ENCODE measurements at regions not wholly inside any gene's neighbourhood (a gene's known extent, or its start where the extent isn't known, plus 50 kb on each side); places are given as distances from the start of the nearest gene placed in this dataset.

DNA sequence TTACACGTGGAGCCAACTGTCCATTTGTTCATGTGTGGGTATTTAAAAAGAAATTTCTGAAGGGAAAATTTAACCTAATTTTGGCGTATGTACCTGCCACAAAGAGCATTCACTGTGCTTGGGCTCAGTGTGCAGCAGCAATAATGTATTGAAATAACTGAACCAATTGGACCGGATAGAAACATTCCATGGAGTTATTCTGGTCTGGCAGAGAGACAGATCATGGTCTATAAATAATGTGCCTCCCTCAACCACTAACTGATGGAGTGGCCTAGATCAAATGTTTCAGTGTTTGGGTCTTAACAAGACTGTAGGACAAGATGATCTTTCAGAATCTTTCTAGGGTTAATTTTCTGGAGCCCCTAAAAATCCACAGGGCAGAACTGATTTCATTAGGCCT lies 469.7 kb downstream of the PRELID2 start:
- DNase-seq (ENCODE audit: low read depth, low spot score) = no peak

DNA sequence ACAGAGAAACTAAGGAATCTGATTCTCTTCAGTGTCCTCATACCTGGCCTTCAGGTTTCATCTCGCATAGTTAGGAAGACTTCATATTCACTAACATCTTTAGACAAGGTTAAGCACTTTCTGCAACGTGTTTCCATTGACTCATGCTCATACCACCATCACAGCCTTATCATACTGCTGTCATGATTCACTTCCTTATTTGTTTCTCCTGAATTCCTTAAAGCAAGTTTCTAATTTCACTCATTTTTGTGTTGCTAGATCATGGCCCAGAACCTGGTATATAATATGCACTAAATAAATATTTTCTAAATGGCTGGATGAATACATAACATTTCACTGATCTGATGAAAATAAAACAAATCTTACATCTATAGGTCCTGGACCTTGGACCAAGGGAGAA lies 472.9 kb downstream of the PRELID2 start:
- DNase-seq (ENCODE audit: low read depth, low spot score) = no peak

DNA sequence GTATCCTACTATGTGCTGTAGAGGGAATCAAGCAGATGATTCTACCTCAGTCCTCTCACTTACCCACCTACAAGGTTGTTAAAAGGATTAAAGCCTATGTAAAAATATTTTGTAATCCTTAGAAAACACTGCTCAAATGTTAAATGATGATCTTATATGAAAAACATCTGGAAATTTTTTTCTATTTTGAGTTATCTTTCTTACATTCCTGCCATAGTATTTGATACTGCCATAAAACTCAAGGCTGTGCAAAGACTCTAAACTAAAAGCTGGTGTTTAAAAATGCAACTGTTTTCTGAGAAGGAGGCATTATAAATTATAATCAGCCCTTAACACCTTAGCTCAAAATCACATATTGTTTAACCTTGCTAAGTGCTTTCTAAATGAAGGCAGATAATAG lies 474.2 kb downstream of the PRELID2 start:
- DNase-seq (ENCODE audit: low read depth, low spot score) = no peak

DNA sequence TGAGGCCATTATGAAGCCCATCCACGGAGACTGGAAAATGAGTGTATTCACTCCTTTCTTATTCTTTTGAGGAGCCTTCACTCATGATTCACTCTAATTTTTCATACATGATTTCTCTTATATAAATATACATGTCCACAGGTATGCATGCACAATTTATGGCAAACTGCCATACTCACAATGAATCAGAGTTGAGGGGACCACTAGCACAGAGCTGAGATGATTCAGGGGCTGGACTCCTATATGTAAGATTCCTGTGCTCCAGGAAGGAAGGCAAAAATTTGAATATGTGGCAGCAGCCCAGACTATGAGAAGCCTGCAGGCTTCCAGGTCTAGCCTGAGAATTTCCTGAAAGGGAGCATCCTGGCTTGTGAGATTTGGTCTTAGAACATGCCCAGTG lies 484.6 kb downstream of the PRELID2 start:
- no peak for DNase-seq (ENCODE audit: low read depth, low spot score)

DNA sequence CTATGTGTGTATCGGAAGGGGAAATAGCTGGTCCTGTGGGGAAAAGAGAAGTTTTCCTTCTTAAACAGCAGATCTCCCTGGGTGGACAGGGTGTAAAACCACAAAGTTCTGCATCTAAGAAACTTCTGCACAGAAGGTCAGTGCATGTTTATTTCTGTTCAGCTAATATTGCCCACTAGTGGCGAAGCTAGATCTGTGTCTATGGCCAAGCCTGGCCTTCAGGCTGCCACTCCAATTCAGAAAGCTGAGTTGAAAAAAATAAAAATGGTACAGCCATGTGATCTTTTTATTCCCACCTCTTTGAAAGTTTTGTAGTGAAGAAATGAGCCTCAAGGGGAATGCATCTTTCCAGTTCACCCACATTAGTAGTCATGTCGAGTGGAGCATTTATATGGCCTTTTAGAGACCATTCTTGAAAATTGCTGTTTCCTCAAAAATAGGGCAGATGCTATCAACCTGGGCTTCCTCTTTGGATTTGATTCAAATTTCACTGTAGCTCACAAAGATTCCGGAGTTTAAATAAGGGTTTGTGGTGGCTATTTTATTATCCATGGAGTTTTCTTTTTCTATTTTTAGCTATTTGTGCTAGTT lies 488.0 kb downstream of the PRELID2 start:
- no peak for DNase-seq (ENCODE audit: low read depth, low spot score)

DNA sequence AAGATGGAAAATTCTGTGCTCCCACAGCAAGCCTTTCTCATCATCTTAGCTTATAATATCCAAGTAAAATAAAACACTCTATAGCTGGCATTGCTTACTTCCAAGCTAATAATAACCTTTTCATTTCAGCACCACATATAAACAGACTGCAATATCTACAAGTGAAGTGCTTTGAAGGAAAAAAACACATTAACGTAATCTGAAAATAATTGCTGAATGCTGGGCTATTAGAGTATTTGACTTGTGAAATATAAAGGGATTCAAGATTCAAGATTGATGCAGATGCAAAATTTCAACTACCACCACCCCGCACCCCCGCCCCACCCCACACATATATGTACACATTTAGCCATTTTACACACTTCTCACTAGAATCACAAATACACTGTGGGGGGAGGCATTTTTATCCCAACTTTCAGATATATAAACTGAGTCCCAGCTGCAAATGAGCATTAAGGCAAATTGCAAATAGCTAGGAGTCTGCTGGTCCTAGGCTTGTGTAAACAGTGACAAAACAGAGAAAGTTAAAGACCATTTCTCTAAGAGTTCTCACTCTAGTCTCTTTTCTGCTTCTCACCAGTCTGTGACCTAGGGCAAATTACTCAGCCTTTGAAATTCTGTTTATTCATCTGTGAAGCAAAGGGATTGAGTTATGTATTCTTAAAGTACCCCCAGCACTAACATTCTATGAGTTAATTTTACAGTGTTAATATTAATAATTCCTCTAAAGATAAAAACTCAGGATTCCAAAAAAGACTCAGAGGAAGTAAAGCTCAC lies 489.4 kb downstream of the PRELID2 start:
- no peak for DNase-seq (ENCODE audit: low read depth, low spot score)

DNA sequence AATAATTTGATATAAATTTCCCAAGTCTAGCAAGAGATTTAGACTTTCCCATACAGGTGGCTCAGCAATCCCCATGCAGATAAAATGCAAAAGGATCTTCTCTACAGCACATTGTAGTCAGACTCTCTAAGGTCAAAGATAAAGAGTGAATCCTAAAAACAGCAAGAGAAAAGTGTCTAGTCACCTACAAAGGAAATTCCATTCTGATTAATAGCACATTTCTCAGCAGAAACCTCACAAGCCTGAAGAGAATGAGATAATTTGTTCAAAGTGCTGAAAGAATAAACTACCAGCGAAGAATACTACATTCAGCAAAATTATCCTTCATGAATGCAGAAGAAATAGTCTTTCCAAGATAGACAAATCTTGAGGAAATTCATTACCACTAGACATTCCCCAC lies 493.3 kb downstream of the PRELID2 start:
- DNase-seq (ENCODE audit: low read depth, low spot score) = no peak

DNA sequence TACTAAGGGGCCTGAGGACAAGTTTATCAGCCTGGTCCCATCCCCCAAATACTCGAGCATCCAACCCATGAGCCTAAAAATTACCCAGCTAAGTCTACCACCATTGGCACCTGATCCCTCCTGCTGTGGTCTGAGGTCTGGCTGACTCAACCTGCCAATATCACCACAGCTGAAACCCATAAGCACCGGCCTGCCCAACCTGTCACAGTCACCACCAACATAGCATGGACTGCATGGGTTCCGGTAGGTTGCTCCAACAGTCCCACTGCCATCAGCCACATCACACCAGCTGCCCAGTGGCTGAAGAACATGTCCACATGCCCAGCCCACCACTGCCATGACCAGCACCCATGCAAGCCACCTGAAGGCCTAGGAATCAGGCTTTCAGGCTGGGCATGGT lies 495.0 kb downstream of the PRELID2 start:
- no peak for DNase-seq (ENCODE audit: low read depth, low spot score)

DNA sequence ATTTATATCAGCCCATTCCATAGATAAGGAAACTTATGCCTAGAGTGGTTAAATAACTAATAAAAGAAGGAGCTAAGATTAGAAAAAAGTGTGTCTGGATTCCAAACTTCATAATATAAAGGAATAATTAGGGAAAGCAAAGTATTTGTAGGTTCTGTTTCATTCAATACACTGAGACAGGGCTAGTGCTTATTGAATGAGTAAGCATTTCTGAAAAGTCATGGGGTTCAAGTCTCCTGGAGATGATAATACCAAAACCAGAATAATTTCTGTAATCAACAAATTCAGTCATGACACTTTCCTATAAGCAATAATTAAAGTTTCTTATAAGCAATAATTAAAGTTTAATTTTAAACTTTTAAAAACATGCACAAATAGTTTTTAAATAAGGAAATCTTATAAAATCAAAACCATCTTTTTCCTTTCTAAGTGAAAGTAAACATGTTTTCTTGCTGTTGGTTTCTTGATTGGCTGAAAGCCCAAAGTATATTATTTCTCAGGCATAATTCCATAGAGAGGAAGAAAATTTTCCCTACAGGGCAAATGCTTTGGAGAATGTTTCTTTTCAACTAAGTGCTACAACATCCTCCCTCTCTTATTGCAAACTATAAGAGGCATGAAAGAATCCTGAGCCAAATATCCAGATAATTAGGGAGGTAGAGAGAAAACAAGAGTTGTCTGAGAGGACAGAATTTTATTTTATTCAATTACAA lies 510.2 kb downstream of the PRELID2 start:
- no peak for DNase-seq (ENCODE audit: low read depth, low spot score)

DNA sequence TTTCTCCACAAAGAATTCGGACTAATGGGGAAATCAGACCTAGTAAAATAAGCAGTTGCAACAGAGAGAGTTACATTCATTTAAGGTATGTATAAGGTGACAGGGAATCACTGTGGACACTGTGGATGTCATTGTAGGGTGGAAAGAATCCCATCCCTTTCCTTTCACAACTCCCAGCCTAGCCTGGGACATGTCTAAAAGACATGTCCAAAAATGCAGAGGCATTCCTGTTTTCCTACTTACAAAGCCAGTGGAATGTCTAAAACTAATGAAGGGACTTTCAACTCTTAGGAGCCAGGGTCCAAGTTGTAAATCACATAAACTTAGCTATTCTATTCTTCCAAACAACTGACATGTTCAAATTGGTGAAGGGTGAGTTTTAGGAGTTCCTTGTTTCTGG lies 511.0 kb downstream of the PRELID2 start:
- DNase-seq (ENCODE audit: low read depth, low spot score) = no peak

DNA sequence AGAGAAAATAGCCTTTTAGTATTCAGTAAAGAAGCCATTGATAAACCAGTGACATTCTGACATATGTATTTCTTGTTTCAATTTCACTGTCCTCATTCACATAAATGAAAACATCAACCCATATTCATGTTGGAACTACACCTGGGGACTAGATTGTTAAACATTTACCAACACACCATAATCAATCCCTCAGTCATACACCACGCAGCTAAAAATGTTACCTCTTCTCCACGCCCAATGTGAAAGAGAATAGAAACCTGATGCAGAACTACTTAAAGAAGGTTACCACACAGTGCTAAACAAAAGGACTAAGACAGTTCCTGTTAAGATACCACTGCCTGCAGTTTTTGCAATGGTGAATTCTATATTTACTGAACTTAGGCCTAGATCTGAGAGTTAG lies 518.9 kb downstream of the PRELID2 start:
- no peak for DNase-seq (ENCODE audit: low read depth, low spot score)

DNA sequence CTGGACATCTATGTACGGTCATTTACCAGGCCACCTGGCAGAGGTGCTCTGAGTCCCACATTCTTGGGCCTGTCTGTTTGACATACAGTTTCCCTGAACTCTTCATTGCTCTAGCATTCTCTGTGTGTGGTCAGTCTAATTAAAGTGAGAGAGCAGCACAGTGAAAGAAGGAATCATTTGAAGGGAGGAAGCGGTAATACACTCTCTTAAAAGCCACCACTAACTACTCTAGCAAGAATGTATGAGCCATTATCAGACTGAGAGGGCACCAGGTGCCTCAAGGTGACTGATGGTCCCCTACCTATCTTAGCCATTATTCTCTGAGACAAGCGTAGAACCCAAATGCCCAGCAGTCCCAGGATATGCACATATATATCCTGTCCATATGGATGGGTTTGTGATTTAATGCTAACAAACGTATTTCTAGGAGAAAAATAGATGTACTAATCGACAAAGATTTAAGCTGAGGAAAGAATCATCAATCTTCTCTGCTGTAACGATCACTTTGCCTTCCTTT lies 527.2 kb downstream of the PRELID2 start:
- no peak for DNase-seq (ENCODE audit: low read depth, low spot score)

DNA sequence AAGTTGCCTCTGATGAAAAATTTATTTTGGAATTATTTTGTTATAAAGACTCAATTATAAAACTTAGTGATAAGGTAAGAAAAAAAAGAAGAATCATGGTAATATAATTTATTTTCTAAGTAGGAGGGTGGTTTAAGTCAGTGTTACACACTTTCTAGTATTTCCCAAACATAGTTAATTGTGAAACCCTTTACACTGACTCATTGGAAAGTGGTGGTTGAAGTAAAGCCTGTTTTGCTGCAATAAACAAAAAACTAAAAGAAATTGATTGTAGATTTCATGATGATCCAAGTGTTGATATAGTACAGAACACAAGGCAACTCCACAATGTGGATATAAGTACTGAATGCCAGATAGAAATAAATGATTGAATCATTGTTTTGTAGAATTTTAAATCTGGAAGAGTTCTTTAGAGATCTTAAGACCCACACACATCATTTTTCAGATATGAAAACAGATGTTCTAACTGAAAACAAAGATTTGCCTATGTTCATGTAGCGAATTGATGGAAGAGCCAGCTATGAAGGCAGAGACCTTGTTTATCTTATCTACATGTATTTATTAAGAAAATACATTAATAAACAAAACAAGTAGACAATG lies 539.8 kb downstream of the PRELID2 start:
- no peak for DNase-seq (ENCODE audit: low read depth, low spot score)

DNA sequence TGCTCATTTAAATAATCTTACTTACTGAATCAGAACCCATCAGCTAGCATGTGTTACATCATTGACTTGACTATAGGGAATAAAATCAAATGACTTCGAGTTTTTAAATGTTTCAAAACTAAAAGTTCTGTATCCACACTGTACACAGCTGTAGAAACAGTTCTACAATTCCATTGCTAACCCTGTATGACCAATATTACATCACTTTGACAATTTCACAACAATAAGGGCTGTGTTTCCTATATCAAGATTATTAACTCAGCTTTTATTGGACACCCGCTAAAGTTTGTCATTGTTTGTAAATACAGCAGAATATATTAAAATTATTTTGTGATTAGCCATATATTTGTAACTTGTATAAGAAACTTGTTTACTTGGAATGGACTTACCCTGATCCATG lies 540.8 kb downstream of the PRELID2 start:
- no peak for DNase-seq (ENCODE audit: low read depth, low spot score)

DNA sequence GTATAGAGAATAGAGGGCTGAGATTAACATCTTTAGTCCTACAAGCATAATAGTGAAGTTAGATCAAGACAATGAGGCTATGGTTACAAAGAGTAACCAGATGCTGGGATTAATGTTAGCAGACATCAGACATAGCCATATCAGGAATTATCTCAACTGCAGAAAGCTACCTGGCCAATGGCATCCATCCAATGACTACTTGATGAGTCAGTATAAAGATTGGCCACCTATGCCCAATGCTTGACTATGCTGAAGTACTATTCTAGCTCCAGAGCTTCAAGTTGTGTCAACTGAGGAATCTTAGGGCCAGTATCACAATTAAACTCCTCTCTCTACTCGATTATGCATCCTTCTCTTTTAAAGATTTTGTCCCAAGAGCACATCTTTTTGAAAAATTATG lies 541.4 kb downstream of the PRELID2 start:
- no peak for DNase-seq (ENCODE audit: low read depth, low spot score)

DNA sequence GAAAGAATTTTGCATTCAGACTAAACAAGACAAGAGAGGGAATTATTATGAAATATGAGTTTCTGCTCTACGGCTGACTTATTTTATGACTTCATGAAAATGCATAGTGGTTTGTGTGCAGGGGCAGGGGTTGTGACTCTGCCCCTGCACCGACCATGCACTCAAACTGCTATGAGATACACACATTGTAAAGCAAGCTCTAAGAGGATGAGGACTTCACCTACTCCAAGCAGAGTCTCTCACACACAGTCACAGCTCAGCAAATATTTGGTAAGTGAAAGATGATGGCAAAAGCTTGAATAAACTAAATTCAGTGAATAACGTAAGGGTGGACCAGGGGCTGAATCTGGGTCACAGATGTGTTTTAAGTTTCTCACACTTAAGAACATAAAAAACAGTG lies 542.9 kb downstream of the PRELID2 start:
- DNase-seq (ENCODE audit: low read depth, low spot score) = no peak

DNA sequence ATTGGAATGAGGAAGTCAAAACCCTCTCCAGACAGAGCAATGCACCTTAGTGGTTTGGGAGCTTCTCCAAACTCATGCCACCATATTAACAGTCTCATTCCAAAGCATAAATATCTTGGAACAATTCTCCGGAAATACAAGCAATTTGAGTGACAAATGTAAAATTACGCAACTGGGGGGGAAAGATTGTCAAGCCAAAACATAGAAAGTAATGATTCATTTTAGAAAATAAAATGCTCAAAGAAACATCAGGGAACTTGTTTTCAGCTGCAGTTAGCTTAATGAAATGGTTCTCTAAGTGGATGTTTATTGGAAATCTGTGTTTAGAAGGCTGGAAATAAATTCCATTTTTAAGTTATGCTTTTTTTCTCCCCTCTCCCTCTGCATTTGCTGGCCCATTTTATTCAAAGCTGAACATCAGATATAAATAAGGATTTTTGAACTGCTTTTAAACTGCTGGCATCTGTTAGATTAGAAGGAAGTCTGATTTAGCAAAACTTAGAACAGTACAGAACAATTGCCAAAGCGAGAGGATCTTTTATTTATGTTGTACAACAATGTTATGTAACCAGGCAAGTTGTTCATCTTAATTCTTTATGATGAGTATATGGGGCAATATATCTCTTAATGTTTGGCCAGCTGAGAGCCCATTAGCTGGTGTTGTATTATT lies 551.9 kb downstream of the PRELID2 start:
- DNase-seq (ENCODE audit: low read depth, low spot score) = no peak

DNA sequence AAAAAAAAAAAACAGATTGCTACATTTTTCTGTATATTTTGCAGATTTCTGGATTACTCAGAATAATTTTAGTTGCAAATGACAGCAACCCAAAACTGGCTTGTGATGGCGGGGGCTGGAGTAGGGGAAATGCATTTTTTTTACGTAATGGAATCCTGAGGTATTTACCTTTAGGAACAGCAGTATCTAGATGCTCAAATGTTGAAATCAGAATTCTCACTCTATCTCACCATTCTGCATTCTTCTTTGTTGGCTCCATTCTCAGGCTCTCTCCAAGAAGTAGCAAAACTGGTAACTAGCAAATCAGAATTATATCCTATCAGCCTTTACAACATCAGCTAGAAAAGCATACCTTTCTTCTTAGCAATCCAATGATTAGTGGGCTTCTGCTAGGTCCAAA lies 554.3 kb downstream of the PRELID2 start:
- no peak for DNase-seq (ENCODE audit: low read depth, low spot score)

DNA sequence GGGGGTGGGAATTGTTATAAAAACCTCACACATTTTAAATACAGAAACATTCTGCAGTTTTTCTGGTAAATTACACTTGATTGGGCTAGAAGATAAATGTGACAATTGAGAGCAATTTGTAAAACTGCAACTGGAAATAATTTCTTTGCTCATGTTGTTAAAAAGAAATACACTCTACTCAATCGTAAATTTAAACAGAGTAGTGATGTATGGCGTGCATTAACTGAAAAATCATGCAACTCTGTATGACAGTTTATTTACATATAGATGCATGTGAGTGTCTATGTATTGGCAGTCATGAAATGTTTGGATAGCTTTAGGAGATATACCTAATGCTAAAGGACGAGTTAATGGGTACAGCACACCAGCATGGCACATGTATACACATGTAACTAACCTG lies 554.9 kb downstream of the PRELID2 start:
- no peak for DNase-seq (ENCODE audit: low read depth, low spot score)

DNA sequence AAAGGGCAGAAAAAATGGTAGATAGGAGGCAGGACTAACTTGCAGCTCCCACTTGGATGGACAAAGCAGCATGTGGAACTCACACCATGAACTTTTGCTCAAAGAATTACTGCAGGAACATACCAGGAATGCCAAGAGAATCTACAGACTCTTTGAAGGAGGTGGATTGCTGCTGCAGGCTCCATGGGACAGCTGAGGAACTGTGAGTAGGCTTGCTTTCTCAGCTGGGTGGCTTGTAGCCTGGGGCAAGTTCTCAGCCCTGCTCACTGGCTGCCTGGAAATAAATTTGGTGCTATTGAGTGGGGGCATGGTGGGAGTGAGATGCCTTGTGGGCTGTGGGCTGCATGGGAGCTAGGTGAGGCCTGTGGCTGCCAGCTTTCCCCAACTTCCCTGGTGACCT lies 574.5 kb downstream of the PRELID2 start:
- DNase-seq (ENCODE audit: low read depth, low spot score) = no peak

DNA sequence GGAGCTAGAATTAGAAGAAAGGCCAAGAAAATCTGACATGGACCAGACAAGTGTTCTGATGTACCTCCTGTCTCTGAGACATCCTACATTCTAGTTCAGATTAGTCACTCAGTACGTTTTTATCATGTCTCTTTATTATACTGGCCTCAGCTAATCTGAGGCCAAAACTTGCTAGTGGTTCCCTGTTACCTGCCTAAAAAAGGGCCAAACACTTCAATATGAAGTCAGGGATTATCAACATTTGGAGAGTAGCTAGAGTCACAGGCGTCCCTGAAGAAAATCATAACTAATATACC lies 587.4 kb downstream of the PRELID2 start:
- no peak for DNase-seq (ENCODE audit: low read depth, low spot score)

All from iPS DF 19.7 (cell line).